Activated CD4-positive, alpha-beta memory T cell treated with anti-CD3 and anti-CD28 coated beads, Interleukin-2, amount 10 ng/mL, durations not matched to agents 7 days and 5 days (primary cell): ENCODE measurements at regions not wholly inside any gene's neighbourhood (a gene's known extent, or its start where the extent isn't known, plus 50 kb on each side); places are given as distances from the start of the nearest gene placed in this dataset.
"Not testable (repeated sequence)": the region's sequence is repeated elsewhere in the genome, so short reads cannot be mapped to it uniquely, and the experiment has no call there.

ENCODE experiments used
- CTCF ChIA-PET: fragments of 350-600 bp; sonication (Branson Sonifier 250); formaldehyde crosslinking; loops from one replicate; lab custom pipeline; 2021; ENCODE audit warnings: antibody characterized with exemption, inconsistent platforms; lab: Charles Lee
- POLR2A ChIA-PET: fragments of 350-600 bp; sonication (Branson Sonifier 250); formaldehyde crosslinking; loops from one replicate; lab custom pipeline; 2021; ENCODE audit warnings: antibody characterized with exemption; lab: Charles Lee
- DNase-seq: peaks from one replicate; pipeline ENCODE4 v3.0.0-alpha.2; 2020
- H3K27ac Mint-ChIP-seq: one replicate; pipeline ENCODE4 v1.8.0; 2021; ENCODE audit warnings: mild to moderate bottlenecking, mixed read lengths
- H3K27me3 Mint-ChIP-seq: one replicate; pipeline ENCODE4 v1.8.0; 2021; ENCODE audit warnings: mixed read lengths
- H3K36me3 Mint-ChIP-seq: one replicate; pipeline ENCODE4 v1.8.0; 2021; ENCODE audit warnings: low read depth, mixed read lengths
- H3K4me1 Mint-ChIP-seq: one replicate; pipeline ENCODE4 v1.8.0; 2021; ENCODE audit warnings: mixed read lengths
- H3K4me3 Mint-ChIP-seq: one replicate; pipeline ENCODE4 v1.8.0; 2021; ENCODE audit warnings: mild to moderate bottlenecking, mixed read lengths
- H3K9me3 Mint-ChIP-seq: one replicate; pipeline ENCODE4 v1.8.0; 2021; ENCODE audit warnings: mixed read lengths

DNA sequence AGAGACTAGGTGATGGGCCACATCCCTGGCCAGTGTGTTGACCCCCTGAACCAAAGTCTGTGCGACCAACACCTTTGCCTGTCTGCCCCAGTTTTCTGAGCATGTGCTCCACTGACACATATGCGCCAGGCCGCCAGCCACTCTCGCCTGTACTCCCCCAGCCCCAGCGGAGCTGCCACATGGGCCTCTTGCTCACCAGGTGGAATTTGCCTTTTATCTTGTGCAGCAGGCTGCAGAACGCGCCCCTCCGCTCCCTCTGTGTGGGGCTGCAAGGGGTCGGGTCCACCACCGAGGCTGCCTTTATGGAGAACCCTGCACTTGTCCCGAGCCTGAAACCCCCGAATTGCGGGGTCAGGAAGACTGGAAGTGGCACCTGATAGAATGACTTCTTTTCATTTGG, 405.7 kb upstream of the NPAP1 start:
- no peak overlapping the region for H3K4me3 Mint-ChIP-seq
- H3K27ac Mint-ChIP-seq, result no peak overlapping the region
- DNase-seq, result no peak
- H3K36me3 Mint-ChIP-seq, result no peaks in the 10 kb centered on the region
- CTCF ChIA-PET, result no interaction called here
- POLR2A ChIA-PET, result no interaction called here
- peaks cover 23% of the 10 kb centered on the region for H3K9me3 Mint-ChIP-seq
- no peaks in the 10 kb centered on the region for H3K27me3 Mint-ChIP-seq
- no peaks in the 10 kb centered on the region for H3K4me1 Mint-ChIP-seq

GRCh38 chr15:24271496-24272244, 403.9 kb upstream of the NPAP1 start:
- DNase-seq, H3K4me1 Mint-ChIP-seq, H3K4me3 Mint-ChIP-seq, POLR2A ChIA-PET, H3K27ac Mint-ChIP-seq, H3K27me3 Mint-ChIP-seq, CTCF ChIA-PET, H3K36me3 Mint-ChIP-seq: not testable (repeated sequence)
- H3K9me3 Mint-ChIP-seq, result peaks cover 19% of the 10 kb centered on the region

DNA sequence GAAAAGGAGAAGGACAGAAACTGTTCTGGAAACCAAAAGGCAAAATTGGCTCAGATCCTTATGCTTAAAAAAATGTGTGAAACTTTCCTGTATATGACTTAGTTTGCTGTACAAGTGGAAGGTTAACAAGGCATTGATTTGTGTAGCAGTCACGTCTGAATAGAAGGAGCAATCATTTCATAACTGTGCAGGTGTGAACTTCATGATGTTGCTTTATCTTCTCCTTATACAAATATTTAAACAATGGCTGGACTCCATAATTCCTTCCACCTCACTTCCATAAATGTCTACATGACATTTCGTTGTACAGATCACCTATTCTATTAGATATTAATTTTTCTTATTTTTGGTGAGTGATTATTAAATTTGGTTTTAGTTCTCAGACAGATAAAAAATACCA, 382.7 kb upstream of the NPAP1 start:
- Mint-ChIP-seq H3K27me3 (no peaks in the 10 kb centered on the region), H3K4me3 (no peak overlapping the region), H3K4me1 (no peaks in the 10 kb centered on the region), H3K36me3 (no peaks in the 10 kb centered on the region), H3K27ac (no peak overlapping the region), H3K9me3 (no peaks in the 10 kb centered on the region)
- DNase-seq, result no peak
- POLR2A ChIA-PET, result no interaction called here
- CTCF ChIA-PET, result no interaction called here

DNA sequence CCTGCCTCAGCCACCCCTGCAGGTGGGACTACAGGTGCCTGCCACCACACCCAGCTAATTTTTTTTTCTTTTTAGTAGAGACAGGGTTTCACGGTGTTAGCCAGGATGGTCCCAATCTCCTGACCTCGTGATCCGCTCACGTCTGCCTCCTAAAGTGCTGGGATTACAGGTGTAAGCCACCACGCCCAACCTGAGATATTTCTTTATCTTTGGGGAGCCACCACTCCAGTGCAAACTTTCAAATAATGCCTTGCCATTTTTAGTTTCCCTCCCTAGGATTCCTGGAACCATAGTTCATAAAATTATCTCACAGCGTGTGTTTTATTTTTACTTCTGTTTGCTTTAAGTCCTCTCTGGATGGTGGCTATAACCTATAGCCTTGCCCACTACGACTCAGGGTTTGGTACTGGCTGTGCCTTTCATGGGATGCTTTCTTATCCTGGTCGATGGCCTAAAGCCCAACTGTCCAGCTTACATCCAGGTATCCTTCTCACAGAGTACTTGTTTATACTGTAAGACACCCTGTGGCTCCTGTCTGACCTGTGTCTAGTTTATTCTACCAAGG, 374.7 kb upstream of the NPAP1 start:
- DNase-seq, H3K4me1 Mint-ChIP-seq, H3K27ac Mint-ChIP-seq, CTCF ChIA-PET, POLR2A ChIA-PET, H3K27me3 Mint-ChIP-seq, H3K9me3 Mint-ChIP-seq, H3K4me3 Mint-ChIP-seq, H3K36me3 Mint-ChIP-seq: not testable (repeated sequence)

GRCh38 chr15:24301999-24302398, 373.6 kb upstream of the NPAP1 start:
- H3K4me3 Mint-ChIP-seq, DNase-seq, CTCF ChIA-PET, H3K36me3 Mint-ChIP-seq, H3K27ac Mint-ChIP-seq, H3K9me3 Mint-ChIP-seq, H3K27me3 Mint-ChIP-seq, H3K4me1 Mint-ChIP-seq, POLR2A ChIA-PET: not testable (repeated sequence)

DNA sequence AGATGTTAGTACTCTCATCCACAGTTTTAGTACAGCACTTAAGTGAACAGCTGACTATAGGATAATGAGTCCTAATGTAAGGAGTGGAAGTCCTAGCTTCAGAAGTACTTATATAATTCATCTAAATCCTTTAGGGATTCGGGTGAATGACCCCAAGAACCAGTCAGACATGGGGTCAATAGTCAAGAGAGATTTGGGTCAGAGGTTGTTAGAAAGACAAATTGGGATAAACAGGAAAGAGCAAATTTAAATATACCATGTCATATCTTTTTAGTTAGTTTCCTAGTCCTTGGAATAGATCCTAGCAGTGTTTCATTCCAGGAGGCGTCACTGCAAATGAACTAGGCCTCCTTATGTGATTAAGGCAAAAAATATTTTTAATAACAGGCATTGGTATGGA, 370.8 kb upstream of the NPAP1 start:
- H3K4me1 Mint-ChIP-seq, H3K4me3 Mint-ChIP-seq, H3K9me3 Mint-ChIP-seq, DNase-seq, H3K27ac Mint-ChIP-seq, CTCF ChIA-PET, H3K36me3 Mint-ChIP-seq, POLR2A ChIA-PET, H3K27me3 Mint-ChIP-seq: not testable (repeated sequence)

DNA sequence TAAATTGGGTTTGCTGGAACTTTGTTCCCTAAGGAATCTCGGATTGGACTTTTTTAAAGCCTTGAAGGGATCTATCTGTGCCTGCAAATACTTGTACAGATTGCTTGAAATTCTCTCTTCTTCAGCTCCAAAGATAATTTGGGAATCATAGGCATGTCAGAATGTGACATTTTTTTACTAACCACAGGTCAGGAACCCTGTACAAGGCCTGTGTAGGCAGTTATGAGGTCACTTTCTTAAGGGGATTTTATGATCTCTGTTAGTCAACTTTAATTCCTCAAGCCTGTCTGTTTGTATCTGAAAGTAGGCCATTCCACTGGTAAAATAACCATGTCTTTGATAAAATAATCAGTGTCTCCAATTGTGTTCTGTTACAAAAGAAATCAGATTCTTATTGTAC, 369.9 kb upstream of the NPAP1 start:
- POLR2A ChIA-PET, H3K27ac Mint-ChIP-seq, CTCF ChIA-PET, H3K4me3 Mint-ChIP-seq, DNase-seq, H3K4me1 Mint-ChIP-seq, H3K9me3 Mint-ChIP-seq, H3K36me3 Mint-ChIP-seq, H3K27me3 Mint-ChIP-seq: not testable (repeated sequence)

DNA sequence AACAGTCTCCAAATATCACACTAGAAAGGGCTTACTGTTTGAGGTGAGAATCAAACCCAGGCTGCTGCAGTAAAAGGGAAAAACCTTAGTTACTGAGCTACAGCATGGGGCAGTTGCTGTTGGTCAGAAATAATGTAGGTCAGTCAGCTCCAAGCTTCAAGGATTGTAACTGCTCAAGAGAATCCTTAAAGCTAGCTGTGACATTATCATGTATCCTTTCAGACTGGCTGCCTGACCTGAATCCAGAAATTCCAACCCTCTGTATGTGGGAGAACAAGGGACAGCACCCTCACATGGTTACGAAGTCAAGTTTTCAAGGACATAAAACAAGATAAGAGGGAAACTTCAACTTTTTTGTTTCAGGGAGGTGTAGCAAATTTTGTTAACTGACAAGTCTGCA, 365.9 kb upstream of the NPAP1 start:
- H3K27ac Mint-ChIP-seq, H3K27me3 Mint-ChIP-seq, POLR2A ChIA-PET, CTCF ChIA-PET, H3K4me1 Mint-ChIP-seq, DNase-seq, H3K4me3 Mint-ChIP-seq, H3K9me3 Mint-ChIP-seq, H3K36me3 Mint-ChIP-seq: not testable (repeated sequence)

DNA sequence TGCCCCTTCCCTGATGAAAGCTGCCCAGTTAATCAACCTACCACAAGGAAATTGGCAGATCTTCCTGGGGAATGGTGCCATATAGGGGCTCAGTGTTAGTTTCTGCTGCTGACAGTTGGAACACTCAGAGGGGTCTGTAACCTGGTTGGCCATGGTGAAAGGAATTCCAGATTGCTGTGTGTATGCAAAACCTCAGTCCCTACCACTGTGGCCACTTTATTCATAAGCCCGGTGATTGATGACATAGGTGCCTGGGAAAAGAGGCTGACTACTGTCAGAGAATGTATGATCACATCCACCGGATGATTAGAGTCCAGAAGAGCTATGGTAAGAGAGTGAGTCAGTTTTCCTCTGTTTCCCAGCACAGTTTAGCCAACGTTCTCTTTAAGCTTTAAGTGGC, 363.9 kb upstream of the NPAP1 start:
- H3K4me1 Mint-ChIP-seq, CTCF ChIA-PET, H3K9me3 Mint-ChIP-seq, DNase-seq, H3K27ac Mint-ChIP-seq, H3K27me3 Mint-ChIP-seq, H3K36me3 Mint-ChIP-seq, H3K4me3 Mint-ChIP-seq, POLR2A ChIA-PET: not testable (repeated sequence)

- DNase-seq, H3K9me3 Mint-ChIP-seq, H3K27ac Mint-ChIP-seq, POLR2A ChIA-PET, H3K4me1 Mint-ChIP-seq, H3K27me3 Mint-ChIP-seq, H3K36me3 Mint-ChIP-seq, H3K4me3 Mint-ChIP-seq, CTCF ChIA-PET: not testable (repeated sequence)
Observed at GRCh38 chr15:24316326-24316725, 359.2 kb upstream of the NPAP1 start.

- no peak for DNase-seq
- no peak overlapping the region for H3K27ac Mint-ChIP-seq
- no peaks in the 10 kb centered on the region for H3K36me3 Mint-ChIP-seq
- H3K4me3 Mint-ChIP-seq, result no peak overlapping the region
- CTCF ChIA-PET, result no interaction called here
- peaks cover 5% of the 10 kb centered on the region for H3K9me3 Mint-ChIP-seq
- H3K4me1 Mint-ChIP-seq, result no peaks in the 10 kb centered on the region
- POLR2A ChIA-PET, result no interaction called here
- H3K27me3 Mint-ChIP-seq, result no peaks in the 10 kb centered on the region
Observed at GRCh38 chr15:24318981-24319380, 356.6 kb upstream of the NPAP1 start.

GRCh38 chr15:24324096-24324495, 351.5 kb upstream of the NPAP1 start:
- CTCF ChIA-PET, H3K27ac Mint-ChIP-seq, H3K27me3 Mint-ChIP-seq, DNase-seq, H3K4me3 Mint-ChIP-seq, POLR2A ChIA-PET, H3K36me3 Mint-ChIP-seq, H3K4me1 Mint-ChIP-seq: not testable (repeated sequence)
- peaks cover 14% of the 10 kb centered on the region for H3K9me3 Mint-ChIP-seq

- H3K27ac Mint-ChIP-seq, H3K27me3 Mint-ChIP-seq, DNase-seq, H3K4me1 Mint-ChIP-seq, H3K4me3 Mint-ChIP-seq, CTCF ChIA-PET, H3K36me3 Mint-ChIP-seq, POLR2A ChIA-PET: not testable (repeated sequence)
- H3K9me3 Mint-ChIP-seq, result peaks cover 22% of the 10 kb centered on the region
Observed at GRCh38 chr15:24326513-24326912, 349.1 kb upstream of the NPAP1 start.

- H3K4me1 Mint-ChIP-seq, DNase-seq, H3K36me3 Mint-ChIP-seq, CTCF ChIA-PET, H3K4me3 Mint-ChIP-seq, H3K27ac Mint-ChIP-seq, H3K27me3 Mint-ChIP-seq, POLR2A ChIA-PET: not testable (repeated sequence)
- peaks cover 39% of the 10 kb centered on the region for H3K9me3 Mint-ChIP-seq
Observed at GRCh38 chr15:24331964-24332363, 343.6 kb upstream of the NPAP1 start.
